ENCODE measurements at regions not wholly inside any gene's neighbourhood (a gene's known extent, or its start where the extent isn't known, plus 50 kb on each side); places are given as distances from the start of the nearest gene placed in this dataset.

DNA sequence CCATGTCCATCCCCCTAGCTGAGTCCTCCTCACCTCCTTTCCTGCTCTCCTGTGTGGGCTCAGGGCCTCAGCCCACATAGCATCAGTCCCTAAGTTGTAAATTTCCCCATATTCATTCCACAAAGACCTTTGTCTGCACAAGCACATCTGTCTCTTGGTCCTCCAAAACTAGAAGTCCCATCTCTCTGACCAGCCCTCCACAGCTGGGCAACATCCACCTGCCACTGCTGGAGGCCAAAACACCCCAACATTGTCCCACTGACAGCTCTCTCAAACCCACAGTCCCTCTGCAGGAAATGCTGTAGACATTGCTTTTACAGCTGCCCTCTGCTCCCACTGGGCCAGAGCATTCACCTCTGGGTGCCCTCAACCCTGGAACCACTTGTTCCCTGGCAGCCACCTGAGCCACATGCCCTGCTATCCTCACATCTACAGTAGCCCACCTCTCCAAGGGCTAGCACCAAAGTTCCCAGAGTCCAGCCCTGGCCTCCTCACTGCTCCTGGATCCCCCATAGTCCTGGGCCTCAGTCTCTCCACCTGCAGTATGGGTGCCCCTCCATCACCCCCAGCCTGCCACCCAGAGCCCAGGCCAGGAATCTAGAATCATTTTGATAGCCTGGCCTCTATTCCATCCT, 1722.7 kb downstream of the TP53TG3F start:
- Histone ChIP-seq H3K4me1 (no peaks in the 10 kb centered on the region), H3K9me3 (no peaks in the 10 kb centered on the region), H3K4me3 (no peak overlapping the region), H3K27me3 (no peaks in the 10 kb centered on the region), H3K27ac (no peak overlapping the region), H3K36me3 (no peaks in the 10 kb centered on the region)
- no peak for DNase-seq (ENCODE audit: low spot score in 2 of 2)
- intact Hi-C loops (cut with DNase I) = no loop called here
- TF ChIP-seq, protein P1, sequence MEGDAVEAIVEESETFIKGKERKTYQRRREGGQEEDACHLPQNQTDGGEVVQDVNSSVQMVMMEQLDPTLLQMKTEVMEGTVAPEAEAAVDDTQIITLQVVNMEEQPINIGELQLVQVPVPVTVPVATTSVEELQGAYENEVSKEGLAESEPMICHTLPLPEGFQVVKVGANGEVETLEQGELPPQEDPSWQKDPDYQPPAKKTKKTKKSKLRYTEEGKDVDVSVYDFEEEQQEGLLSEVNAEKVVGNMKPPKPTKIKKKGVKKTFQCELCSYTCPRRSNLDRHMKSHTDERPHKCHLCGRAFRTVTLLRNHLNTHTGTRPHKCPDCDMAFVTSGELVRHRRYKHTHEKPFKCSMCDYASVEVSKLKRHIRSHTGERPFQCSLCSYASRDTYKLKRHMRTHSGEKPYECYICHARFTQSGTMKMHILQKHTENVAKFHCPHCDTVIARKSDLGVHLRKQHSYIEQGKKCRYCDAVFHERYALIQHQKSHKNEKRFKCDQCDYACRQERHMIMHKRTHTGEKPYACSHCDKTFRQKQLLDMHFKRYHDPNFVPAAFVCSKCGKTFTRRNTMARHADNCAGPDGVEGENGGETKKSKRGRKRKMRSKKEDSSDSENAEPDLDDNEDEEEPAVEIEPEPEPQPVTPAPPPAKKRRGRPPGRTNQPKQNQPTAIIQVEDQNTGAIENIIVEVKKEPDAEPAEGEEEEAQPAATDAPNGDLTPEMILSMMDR (IDR thresholded peaks at IDR 0.05) = no peak

DNA sequence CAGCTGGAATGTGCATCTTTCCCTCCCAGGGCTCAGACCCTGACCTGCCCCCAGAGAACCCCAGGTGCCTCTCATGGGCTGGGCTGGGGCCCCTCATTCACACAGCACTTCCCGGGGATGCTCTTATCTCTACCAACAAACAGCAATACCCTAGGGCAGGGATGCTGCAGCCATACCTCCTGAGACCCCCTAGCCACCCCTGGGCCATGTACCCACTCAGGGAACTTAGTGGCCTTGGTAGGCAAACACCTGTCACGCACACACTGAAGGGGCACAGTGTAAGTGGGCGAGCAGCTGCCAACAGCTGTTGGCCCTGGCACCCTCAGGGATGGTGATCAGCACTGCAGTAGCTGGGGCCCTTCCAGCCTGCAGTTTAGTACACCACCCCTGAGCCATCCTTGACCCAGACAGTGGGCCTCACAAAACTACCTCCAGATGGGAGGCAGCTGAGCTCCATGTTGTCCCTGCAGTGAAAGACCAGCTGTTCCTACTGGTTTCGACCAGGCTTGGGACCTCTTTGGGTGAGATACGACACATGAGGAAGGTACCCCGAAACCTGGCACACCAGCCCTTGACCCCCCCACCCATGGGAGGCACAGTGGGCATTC, 1723.6 kb downstream of the TP53TG3F start:
- H3K27ac ChIP-seq = no peak overlapping the region
- TF ChIP-seq, protein P1 (IDR thresholded peaks at IDR 0.05) = no peak
- intact Hi-C loops (cut with DNase I) = no loop called here

DNA sequence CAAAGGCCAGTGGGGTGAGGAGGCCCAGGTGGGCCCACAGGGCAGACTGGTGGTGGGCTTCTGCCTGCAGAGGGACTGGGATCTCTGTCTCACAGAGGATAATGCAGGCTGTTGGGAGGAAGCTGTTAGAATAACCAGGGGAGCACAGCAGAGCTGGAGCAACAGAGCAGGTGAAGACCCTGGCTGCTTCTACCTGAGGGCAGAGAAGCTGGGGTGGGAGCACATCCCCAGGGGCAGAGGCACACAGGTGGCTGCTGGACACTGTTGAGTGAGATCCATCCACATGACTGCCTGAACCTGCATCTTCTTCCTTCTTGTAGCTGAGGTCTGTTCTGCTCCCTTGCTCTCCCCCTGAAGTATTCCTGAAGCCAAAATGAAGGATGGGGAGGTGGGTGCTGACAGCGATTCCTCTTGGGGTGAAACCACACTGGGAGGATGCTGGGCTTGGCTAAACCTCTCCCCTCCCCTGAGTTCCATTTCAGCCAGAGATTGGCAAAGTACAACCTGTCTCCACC, 1725.0 kb downstream of the TP53TG3F start:
- no peak overlapping the region for H3K4me3 ChIP-seq
- intact Hi-C loops (cut with DNase I) = no loop called here
- DNase-seq (ENCODE audit: low spot score in 2 of 2) = no peak

More for the DNA sequence above, 1723.6 kb downstream of the TP53TG3F start:
- DNase-seq (ENCODE audit: low spot score in 2 of 2) = no peak
- Histone ChIP-seq H3K4me1 (no peaks in the 10 kb centered on the region), H3K4me3 (no peak overlapping the region), H3K27me3 (no peaks in the 10 kb centered on the region), H3K36me3 (no peaks in the 10 kb centered on the region), H3K9me3 (no peaks in the 10 kb centered on the region)

DNA sequence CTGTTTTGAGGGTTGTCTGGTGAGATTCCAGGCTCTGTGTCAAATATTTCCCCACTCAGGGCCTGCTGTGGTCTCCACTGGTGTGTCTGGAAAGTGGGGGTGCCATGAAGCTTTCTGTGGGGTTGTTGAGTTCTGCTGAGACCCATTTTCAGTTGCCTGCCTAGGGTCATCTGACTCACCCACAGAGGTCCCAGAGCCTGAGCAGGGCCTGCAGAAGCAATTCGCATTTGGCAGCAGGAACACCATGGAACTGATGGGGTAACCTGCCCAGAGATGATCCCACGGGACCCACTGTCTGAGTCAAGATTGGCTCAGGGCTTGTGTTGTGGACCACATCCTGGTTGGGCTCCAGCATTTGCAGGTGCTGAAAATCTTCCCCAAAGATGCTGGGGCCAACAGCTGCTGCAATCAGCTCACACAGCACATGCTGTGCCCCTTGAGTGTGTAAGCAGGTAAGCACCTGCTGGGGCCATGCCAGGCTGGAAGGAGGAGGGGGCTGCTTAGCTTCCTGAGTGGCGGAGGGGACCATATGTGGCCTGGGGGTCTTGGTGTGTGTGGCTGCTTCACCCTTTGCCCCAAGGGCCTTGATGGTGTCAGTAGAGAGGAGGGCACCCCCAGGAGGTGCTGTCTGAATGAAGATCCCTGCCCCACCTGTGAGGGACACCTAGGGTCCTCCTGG, 1726.1 kb downstream of the TP53TG3F start:
- H3K36me3 ChIP-seq = no peaks in the 10 kb centered on the region
- no peak for DNase-seq (ENCODE audit: low spot score in 2 of 2)
- no peak overlapping the region for H3K27ac ChIP-seq
- no peaks in the 10 kb centered on the region for H3K4me1 ChIP-seq
- intact Hi-C loops (cut with DNase I) = no loop called here
- TF ChIP-seq, protein P1 (IDR thresholded peaks at IDR 0.05) = no peak
- no peaks in the 10 kb centered on the region for H3K27me3 ChIP-seq
- H3K9me3 ChIP-seq = no peaks in the 10 kb centered on the region
- no peak overlapping the region for H3K4me3 ChIP-seq

More for the DNA sequence above, 1725.0 kb downstream of the TP53TG3F start:
- TF ChIP-seq, protein P1 (IDR thresholded peaks at IDR 0.05) = no peak
- Histone ChIP-seq H3K36me3 (no peaks in the 10 kb centered on the region), H3K4me1 (no peaks in the 10 kb centered on the region), H3K27ac (no peak overlapping the region), H3K9me3 (no peaks in the 10 kb centered on the region), H3K27me3 (no peaks in the 10 kb centered on the region)

- TF ChIP-seq, protein P1 (IDR thresholded peaks at IDR 0.05) = no peak
- H3K27me3 ChIP-seq = no peaks in the 10 kb centered on the region
- intact Hi-C loops (cut with DNase I) = no loop called here
- H3K36me3 ChIP-seq = no peaks in the 10 kb centered on the region
- no peaks in the 10 kb centered on the region for H3K4me1 ChIP-seq
- H3K9me3 ChIP-seq = no peaks in the 10 kb centered on the region
- no peak overlapping the region for H3K4me3 ChIP-seq
- no peak overlapping the region for H3K27ac ChIP-seq
- no peak for DNase-seq (ENCODE audit: low spot score in 2 of 2)
These were observed 1726.8 kb downstream of the TP53TG3F start for GRCh38 chr16:35186045-35186759.
